HG02798 (cell line): ENCODE measurements at regions not wholly inside any gene's neighbourhood (a gene's known extent, or its start where the extent isn't known, plus 50 kb on each side); places are given as distances from the start of the nearest gene placed in this dataset.

ENCODE experiments used
- ATAC-seq: cut with Tn5 transposase; IDR thresholded peaks from one replicate; pipeline ENCODE4 v1.9.1; 2021; ENCODE audit warnings: mild to moderate bottlenecking; ENCODE audit not compliant: unreplicated experiment, poor library complexity

DNA sequence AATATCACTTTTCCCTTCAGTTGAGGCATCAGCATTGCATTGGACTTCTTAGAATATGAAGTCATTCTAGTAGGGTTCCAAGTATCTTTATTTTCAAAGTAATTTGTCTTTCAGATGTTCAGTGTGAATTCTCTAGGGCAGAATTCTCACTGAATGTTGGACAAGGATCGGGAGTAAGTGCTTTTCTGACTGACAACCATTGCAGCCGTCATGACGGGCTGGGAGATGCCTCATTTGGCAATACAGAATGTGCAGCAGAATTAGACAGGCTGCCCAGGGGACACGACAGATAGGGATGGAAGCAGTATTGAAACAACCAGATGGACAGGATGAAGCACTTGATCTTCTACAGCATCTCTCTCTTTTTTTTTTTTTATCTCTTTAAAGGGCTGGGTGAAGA, 129.0 kb downstream of the ICE1 start:
- ATAC-seq, result no peak

DNA sequence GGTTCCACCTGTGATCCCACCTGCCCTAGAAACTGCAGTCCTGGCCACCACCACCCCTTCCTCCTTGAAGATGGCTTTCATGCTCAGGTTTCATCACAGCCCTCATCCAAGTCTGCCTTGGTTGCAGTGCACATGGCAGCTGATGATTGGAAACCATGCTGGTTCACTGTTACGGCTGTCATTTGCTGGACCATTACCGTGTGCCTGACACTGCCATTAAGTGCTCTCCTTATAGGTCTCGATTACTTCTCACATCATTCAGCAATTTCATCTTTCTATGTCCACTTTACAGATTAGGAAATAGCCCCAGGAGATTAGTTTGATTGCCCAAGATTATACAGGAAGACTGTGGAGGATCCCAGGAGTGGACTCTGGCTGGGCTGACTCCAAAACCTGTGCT, 123.9 kb downstream of the ICE1 start:
- no peak for ATAC-seq

DNA sequence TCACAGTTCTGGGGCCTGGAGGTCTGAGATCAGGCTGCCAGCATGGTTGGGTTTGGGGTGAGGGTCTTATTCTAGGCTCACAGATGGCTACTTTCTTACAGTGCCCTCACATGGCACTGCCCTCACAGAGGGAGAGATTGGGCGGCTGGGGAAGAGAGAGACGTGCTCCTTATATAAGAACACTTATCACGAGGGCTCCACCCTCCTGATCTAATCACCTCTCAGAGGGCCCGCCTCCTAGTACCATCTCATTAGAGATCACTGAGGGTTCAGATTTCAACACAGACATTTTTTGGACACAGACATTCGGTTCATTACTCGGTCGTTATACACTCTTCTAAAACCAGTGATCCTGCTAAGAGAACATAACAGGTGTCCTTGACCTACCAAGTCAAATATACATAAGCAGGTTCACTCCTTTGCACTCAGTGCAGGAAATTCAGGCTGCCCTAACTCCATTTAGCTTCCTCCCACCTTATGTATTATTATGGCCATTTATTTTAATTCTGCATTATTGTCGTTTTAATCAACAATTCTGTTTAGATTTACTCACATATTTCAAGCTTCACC, 121.7 kb downstream of the ICE1 start:
- ATAC-seq, result no peak

DNA sequence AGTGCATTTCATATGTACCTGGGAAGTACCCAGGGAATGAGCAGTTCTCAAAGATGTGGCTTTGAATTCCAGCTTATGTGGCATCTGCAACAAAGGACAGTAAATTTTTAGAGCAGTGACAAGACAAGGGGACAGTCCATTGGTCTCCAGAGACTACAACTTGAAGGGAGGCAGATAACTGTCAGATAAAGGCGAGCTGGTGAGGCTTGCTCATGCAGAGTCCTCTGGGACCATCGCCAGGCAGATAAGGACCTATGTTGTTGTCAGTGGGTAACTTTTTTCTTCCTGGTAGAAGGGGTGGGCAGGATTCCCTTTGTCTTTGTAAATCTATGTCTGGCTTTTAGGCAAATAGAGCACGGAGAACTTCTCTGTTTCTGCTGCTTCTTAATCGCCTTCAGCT, 120.2 kb downstream of the ICE1 start:
- ATAC-seq, result no peak

DNA sequence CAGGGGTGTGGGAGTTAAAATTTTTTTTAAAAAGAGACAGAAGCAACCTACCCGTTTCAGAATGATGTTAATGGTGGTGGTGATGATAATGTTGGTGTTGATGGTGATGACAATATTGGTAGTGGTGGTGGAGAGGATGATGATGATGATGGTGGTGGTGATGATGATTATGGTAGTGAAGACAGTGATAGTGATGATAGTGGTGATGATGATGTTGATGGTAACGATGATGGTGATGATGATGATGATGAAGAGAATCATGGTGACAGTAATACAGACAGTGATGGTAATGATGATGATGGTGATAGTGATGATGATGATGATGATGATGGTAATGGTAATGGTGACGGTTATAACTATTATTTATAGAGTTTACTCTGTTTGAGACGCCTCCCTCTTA, 117.6 kb downstream of the ICE1 start:
- no peak for ATAC-seq
